Activated naive CD4-positive, alpha-beta T cell treated with anti-CD3 and anti-CD28 coated beads, Interleukin-2, amount 50 U/mL, for 24 hours (primary cell): ENCODE measurements at regions not wholly inside any gene's neighbourhood (a gene's known extent, or its start where the extent isn't known, plus 50 kb on each side); places are given as distances from the start of the nearest gene placed in this dataset.

Experiments used
- H3K27ac Mint-ChIP-seq: one replicate; pipeline ENCODE4 v1.8.0; 2021; ENCODE audit warnings: mild to moderate bottlenecking, mixed read lengths
- H3K27me3 Mint-ChIP-seq: one replicate; pipeline ENCODE4 v1.8.0; 2021; ENCODE audit warnings: mixed read lengths
- H3K36me3 Mint-ChIP-seq: one replicate; pipeline ENCODE4 v1.8.0; 2021; ENCODE audit warnings: mixed read lengths
- H3K4me1 Mint-ChIP-seq: one replicate; pipeline ENCODE4 v1.8.0; 2021; ENCODE audit warnings: mixed read lengths
- H3K4me3 Mint-ChIP-seq: one replicate; pipeline ENCODE4 v1.8.0; 2021; ENCODE audit warnings: mild to moderate bottlenecking, mixed read lengths
- H3K9me3 Mint-ChIP-seq: one replicate; pipeline ENCODE4 v1.8.0; 2021; ENCODE audit warnings: mixed read lengths

DNA sequence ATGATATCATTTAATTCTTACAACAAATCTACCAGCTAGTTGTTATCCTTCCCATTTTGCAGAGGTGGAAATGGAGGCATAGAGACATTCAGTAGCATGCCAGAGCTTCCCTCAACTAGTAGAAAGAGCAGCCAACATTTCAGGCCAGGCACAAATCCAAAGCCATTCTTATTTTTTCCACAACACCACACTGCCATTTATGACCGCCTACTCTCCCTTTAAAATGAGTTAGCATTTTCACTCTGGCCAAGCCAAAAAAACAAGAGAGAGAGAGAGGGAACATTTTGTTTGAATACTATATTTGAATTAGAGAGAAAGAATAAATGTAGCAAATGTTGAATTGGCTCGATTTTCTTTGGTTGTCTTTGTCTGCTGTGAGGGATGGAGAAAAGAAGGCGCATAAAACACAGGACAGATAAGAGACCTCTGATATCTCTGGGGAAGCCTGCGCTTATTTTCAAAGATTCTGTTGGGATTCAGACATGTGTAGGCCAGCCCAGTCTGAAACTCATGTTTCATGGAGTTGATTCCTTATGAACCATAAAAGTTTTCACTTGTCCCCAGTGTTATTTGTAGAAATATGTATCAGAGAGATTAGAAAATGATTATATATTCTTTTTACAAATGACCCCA, 265.7 kb downstream of the RAB28 start:
- peaks cover 4% of the 10 kb centered on the region for H3K36me3 Mint-ChIP-seq
- H3K27me3 Mint-ChIP-seq = no peaks in the 10 kb centered on the region
- no peak overlapping the region for H3K27ac Mint-ChIP-seq
- no peak overlapping the region for H3K4me3 Mint-ChIP-seq
- H3K9me3 Mint-ChIP-seq = no peaks in the 10 kb centered on the region
- no peaks in the 10 kb centered on the region for H3K4me1 Mint-ChIP-seq

DNA sequence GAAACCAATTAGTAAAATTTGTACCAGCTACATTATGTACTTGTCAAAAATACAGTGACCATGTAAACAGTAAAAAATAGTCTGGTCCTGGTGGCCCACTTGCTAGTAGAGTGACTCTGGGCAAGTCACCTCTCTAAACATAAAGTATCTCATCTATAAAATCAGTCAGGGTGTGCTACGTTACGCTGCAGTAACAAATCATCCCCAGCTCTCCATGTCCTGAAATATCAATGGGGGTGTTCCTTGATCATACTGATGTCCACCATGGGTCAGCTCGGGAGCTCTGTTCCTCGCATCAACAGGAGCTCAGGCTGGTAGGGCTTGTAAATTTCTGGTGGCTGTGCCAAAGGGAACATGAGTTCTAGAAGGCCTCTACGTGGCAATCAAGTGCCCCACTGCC, 268.6 kb downstream of the RAB28 start:
- no peaks in the 10 kb centered on the region for H3K4me1 Mint-ChIP-seq
- peaks cover 4% of the 10 kb centered on the region for H3K36me3 Mint-ChIP-seq
- H3K4me3 Mint-ChIP-seq = no peak overlapping the region
- no peak overlapping the region for H3K27ac Mint-ChIP-seq
- H3K9me3 Mint-ChIP-seq = no peaks in the 10 kb centered on the region
- H3K27me3 Mint-ChIP-seq = no peaks in the 10 kb centered on the region

GRCh38 chr4:13212936-13213335, 271.2 kb downstream of the RAB28 start:
- Mint-ChIP-seq H3K27ac (no peak overlapping the region), H3K27me3 (no peaks in the 10 kb centered on the region), H3K4me3 (no peak overlapping the region), H3K9me3 (no peaks in the 10 kb centered on the region), H3K36me3 (peaks cover 4% of the 10 kb centered on the region), H3K4me1 (no peaks in the 10 kb centered on the region)

GRCh38 chr4:13209600-13209999, 274.5 kb downstream of the RAB28 start:
- Mint-ChIP-seq H3K4me3 (no peak overlapping the region), H3K27me3 (no peaks in the 10 kb centered on the region), H3K36me3 (no peaks in the 10 kb centered on the region), H3K27ac (no peak overlapping the region), H3K4me1 (no peaks in the 10 kb centered on the region), H3K9me3 (no peaks in the 10 kb centered on the region)

DNA sequence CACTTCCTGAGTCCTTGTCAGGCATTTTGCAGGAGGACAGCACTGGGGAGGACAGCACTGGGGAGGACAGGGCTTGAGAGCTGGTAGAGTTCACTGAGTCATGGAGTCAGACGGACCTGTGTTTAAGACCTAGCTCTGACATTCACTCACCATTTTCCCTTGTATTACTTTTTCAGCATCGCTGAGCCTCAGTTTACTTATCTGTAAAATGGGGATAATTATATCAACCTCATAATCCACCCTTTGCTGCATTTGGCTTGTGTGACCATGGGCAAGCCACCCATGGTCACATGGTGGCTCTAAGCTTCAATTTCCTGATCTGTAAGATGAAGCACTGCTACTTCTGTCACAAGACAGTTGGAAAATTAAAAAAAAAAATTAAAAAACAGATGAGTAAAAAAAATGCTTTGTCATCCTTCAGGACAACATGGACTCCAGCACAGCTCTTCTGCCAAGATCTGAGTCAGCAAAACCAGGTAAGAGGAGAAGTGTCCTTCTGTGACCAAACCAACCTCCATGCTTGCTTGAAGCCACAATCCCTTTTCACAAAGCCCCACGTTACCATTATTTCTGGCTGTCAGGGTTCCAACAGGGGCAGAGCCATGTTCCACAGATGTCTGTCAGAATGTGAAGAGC, 275.5 kb downstream of the RAB28 start:
- Mint-ChIP-seq H3K9me3 (no peaks in the 10 kb centered on the region), H3K36me3 (peaks cover 2% of the 10 kb centered on the region), H3K4me3 (no peak overlapping the region), H3K4me1 (no peaks in the 10 kb centered on the region), H3K27ac (no peak overlapping the region), H3K27me3 (no peaks in the 10 kb centered on the region)

GRCh38 chr4:13207226-13207625, 276.9 kb downstream of the RAB28 start:
- H3K36me3 Mint-ChIP-seq = peaks cover 3% of the 10 kb centered on the region
- no peak overlapping the region for H3K27ac Mint-ChIP-seq
- no peaks in the 10 kb centered on the region for H3K27me3 Mint-ChIP-seq

GRCh38 chr4:13203101-13203500, 281.0 kb downstream of the RAB28 start:
- H3K9me3 Mint-ChIP-seq = no peaks in the 10 kb centered on the region
- no peaks in the 10 kb centered on the region for H3K4me1 Mint-ChIP-seq
- H3K36me3 Mint-ChIP-seq = peaks cover 4% of the 10 kb centered on the region
- no peak overlapping the region for H3K27ac Mint-ChIP-seq
- H3K27me3 Mint-ChIP-seq = no peaks in the 10 kb centered on the region
- H3K4me3 Mint-ChIP-seq = no peak overlapping the region

More at GRCh38 chr4:13207226-13207625, 276.9 kb downstream of the RAB28 start:
- Mint-ChIP-seq H3K4me3 (no peak overlapping the region), H3K9me3 (no peaks in the 10 kb centered on the region), H3K4me1 (no peaks in the 10 kb centered on the region)

DNA sequence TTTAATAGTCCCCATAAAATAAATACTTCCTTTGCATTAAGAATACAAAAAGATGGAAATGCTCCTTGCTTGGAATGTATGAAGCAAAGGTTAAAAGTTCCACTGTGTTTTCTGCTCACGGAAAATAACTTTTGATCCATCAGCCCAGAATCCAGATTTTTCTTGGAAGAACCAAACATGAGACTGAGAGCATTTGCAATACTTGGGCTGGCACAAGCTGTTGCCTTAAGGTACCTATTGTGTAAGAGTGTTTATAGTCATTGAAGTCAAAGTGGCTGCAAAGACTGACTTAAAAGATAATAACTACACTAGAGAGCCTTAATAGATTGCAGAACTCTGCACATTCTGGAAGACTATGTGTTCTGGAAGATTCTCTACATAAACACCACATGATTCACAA, 281.4 kb downstream of the RAB28 start:
- no peaks in the 10 kb centered on the region for H3K27me3 Mint-ChIP-seq

GRCh38 chr4:13201241-13201640, 282.9 kb downstream of the RAB28 start:
- Mint-ChIP-seq H3K4me1 (no peaks in the 10 kb centered on the region), H3K9me3 (no peaks in the 10 kb centered on the region), H3K4me3 (no peak overlapping the region), H3K27me3 (no peaks in the 10 kb centered on the region), H3K36me3 (peaks cover 4% of the 10 kb centered on the region), H3K27ac (no peak overlapping the region)

More for the DNA sequence above, 281.4 kb downstream of the RAB28 start:
- H3K36me3 Mint-ChIP-seq = peaks cover 4% of the 10 kb centered on the region
- H3K27ac Mint-ChIP-seq = no peak overlapping the region
- no peaks in the 10 kb centered on the region for H3K9me3 Mint-ChIP-seq
- no peaks in the 10 kb centered on the region for H3K4me1 Mint-ChIP-seq
- H3K4me3 Mint-ChIP-seq = no peak overlapping the region

DNA sequence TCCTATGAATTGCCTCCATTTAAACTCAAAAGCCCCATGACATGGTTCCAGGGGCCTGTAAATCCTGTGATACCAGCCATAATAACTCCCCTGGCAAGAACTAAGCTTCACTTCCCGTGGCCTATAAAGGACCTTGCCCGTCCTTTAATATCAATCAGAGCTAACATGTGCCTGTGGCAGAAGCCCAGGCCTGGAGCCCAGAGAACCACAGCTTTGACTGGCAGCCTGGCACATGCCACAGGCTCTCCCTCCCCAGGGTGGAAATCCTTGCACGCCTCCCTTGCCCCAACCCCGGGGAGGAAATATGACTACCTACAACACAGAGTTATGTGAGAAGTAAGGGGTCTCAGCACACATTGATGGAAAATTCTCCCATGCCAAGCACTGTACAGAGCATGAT, 287.4 kb downstream of the RAB28 start:
- peaks cover 1% of the 10 kb centered on the region for H3K36me3 Mint-ChIP-seq
- H3K4me3 Mint-ChIP-seq = no peak overlapping the region
- H3K9me3 Mint-ChIP-seq = no peaks in the 10 kb centered on the region
- H3K27ac Mint-ChIP-seq = no peak overlapping the region
- no peaks in the 10 kb centered on the region for H3K4me1 Mint-ChIP-seq
- H3K27me3 Mint-ChIP-seq = no peaks in the 10 kb centered on the region

GRCh38 chr4:13193662-13194061, 290.5 kb downstream of the RAB28 start:
- no peaks in the 10 kb centered on the region for H3K27me3 Mint-ChIP-seq
- no peaks in the 10 kb centered on the region for H3K36me3 Mint-ChIP-seq
- H3K9me3 Mint-ChIP-seq = no peaks in the 10 kb centered on the region
- no peaks in the 10 kb centered on the region for H3K4me1 Mint-ChIP-seq
- no peak overlapping the region for H3K27ac Mint-ChIP-seq
- no peak overlapping the region for H3K4me3 Mint-ChIP-seq

DNA sequence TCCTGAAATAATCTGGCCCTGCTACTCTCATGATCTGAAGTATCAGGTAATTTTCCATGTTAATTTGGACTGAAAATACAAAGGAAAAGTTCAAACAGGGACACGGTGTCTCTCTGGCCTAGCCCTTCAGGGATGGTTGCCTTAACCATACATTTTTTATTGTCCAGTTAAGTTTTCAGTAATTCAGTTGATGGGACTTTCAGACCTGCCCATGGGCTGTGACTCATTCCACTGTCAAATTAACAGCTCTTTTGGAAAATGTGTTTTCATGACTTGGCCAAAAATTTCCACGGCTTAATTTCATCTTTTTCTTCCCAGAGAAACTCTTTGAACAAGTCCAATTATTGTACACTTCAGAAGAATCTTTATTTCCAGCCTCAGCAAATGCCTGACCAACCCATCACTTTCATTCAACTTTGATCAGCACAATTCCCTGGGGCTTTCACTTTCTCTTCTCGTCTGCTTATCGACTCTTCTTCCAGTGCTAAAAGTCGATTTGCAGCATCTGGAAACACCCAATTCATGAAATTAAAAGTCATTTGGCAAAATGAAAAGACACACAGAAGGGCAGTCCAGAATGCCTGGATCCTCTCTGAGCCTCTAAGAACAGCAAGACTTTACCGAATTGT, 293.9 kb downstream of the RAB28 start:
- Mint-ChIP-seq H3K4me3 (no peak overlapping the region), H3K4me1 (no peaks in the 10 kb centered on the region), H3K27me3 (no peaks in the 10 kb centered on the region), H3K27ac (no peak overlapping the region), H3K36me3 (peaks cover 5% of the 10 kb centered on the region), H3K9me3 (no peaks in the 10 kb centered on the region)

- H3K4me3 Mint-ChIP-seq = no peak overlapping the region
- H3K36me3 Mint-ChIP-seq = peaks cover 5% of the 10 kb centered on the region
- H3K27ac Mint-ChIP-seq = no peak overlapping the region
- H3K4me1 Mint-ChIP-seq = no peaks in the 10 kb centered on the region
- H3K27me3 Mint-ChIP-seq = no peaks in the 10 kb centered on the region
- H3K9me3 Mint-ChIP-seq = no peaks in the 10 kb centered on the region
Observed at GRCh38 chr4:13184199-13184598, 299.9 kb downstream of the RAB28 start.

- Mint-ChIP-seq H3K4me1 (no peaks in the 10 kb centered on the region), H3K4me3 (no peak overlapping the region), H3K27me3 (no peaks in the 10 kb centered on the region), H3K36me3 (no peaks in the 10 kb centered on the region), H3K27ac (no peak overlapping the region), H3K9me3 (no peaks in the 10 kb centered on the region)
Observed at GRCh38 chr4:13182133-13182532, 302.0 kb downstream of the RAB28 start.

GRCh38 chr4:13181681-13182080, 302.5 kb downstream of the RAB28 start:
- Mint-ChIP-seq H3K27me3 (no peaks in the 10 kb centered on the region), H3K4me3 (no peak overlapping the region), H3K4me1 (no peaks in the 10 kb centered on the region), H3K9me3 (no peaks in the 10 kb centered on the region), H3K27ac (no peak overlapping the region), H3K36me3 (no peaks in the 10 kb centered on the region)

DNA sequence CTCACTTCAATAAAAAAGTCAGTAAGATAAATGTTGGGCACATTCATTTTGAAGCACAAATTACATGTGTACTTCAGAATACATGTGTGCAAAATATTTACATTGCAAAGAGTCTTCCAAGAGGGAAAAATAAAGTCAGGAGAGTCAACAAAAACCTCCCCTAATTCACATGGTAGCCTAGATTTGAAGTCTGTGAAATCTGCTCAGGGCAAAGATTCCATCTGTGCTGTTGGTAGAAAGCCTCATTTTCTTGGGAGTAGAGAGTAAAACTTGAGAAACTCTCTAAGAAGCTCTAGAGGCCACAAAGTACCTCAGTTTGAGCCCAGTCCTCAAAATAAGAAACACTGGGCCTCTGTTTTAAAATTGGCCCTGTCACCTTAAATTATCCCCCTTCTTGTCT, 303.4 kb downstream of the RAB28 start:
- Mint-ChIP-seq H3K4me1 (no peaks in the 10 kb centered on the region), H3K36me3 (no peaks in the 10 kb centered on the region), H3K9me3 (no peaks in the 10 kb centered on the region), H3K4me3 (no peak overlapping the region), H3K27ac (no peak overlapping the region), H3K27me3 (no peaks in the 10 kb centered on the region)
